Vagina (tissue), 2 donors: ENCODE measurements at regions not wholly inside any gene's neighbourhood (a gene's known extent, or its start where the extent isn't known, plus 50 kb on each side); places are given as distances from the start of the nearest gene placed in this dataset.

Experiments used
- DNase-seq, 2 donors: peaks; one replicate each; pipeline ENCODE4 v3.0.0-alpha.2; 2017; ENCODE audit errors: extremely low spot score in 2 of 2
- H3K27ac ChIP-seq: fragments of 200-600 bp; sonication (generic); one replicate; pipeline ENCODE4 v1.5.1; 2019
- H3K27me3 ChIP-seq: fragments of 200-600 bp; sonication (generic); one replicate; pipeline ENCODE4 v1.5.1; 2019
- H3K36me3 ChIP-seq, 2 donors: fragments of 200-600 bp; sonication (generic); one replicate each; pipeline ENCODE4 v1.5.1; 2017 to 2019
- H3K4me1 ChIP-seq: fragments of 200-600 bp; sonication (generic); one replicate; pipeline ENCODE4 v1.5.1; 2019
- H3K4me3 ChIP-seq, 2 donors: fragments of 200-600 bp; sonication (generic); 1 replicate in 1 of 2; 2 replicates in 1 of 2; pipeline ENCODE4 v1.5.1; 2016 to 2019
- H3K9me3 ChIP-seq: fragments of 200-600 bp; sonication (generic); one replicate; pipeline ENCODE4 v1.5.1; 2019
- POLR2A ChIP-seq, 2 donors: fragments of 450-650 bp; IDR thresholded peaks; one replicate each; pipeline ENCODE4 v1.6.1; 2017; ENCODE audit warnings: antibody characterized with exemption in 2 of 2, mild to moderate bottlenecking in 2 of 2, moderate library complexity in 2 of 2
- POLR2AphosphoS5 ChIP-seq, 2 donors: sonication (generic); formaldehyde crosslinking; IDR thresholded peaks; one replicate each; pipeline ENCODE4 v1.9.0; 2017; ENCODE audit warnings: antibody characterized with exemption in 2 of 2, mild to moderate bottlenecking in 2 of 2, low read depth in 1 of 2; ENCODE audit not compliant: insufficient read depth in 1 of 2
- intact Hi-C: fragments of 100-400 bp; cut with DNase I; formaldehyde crosslinking; loops from one replicate; pipeline ENCODE4 v1.15.1; 2023
- TF ChIP-seq, protein P1 (sequence below), 3 experiments: fragments of 450-650 bp in 2 of 3; fragments of 200-600 bp in 1 of 3; sonication (generic) in 1 of 3; IDR thresholded peaks; one replicate each; pipeline ENCODE4 v1.5.1; 2017 to 2019; ENCODE audit warnings: antibody characterized with exemption in 3 of 3, mild to moderate bottlenecking in 2 of 3, moderate library complexity in 2 of 3

DNA sequence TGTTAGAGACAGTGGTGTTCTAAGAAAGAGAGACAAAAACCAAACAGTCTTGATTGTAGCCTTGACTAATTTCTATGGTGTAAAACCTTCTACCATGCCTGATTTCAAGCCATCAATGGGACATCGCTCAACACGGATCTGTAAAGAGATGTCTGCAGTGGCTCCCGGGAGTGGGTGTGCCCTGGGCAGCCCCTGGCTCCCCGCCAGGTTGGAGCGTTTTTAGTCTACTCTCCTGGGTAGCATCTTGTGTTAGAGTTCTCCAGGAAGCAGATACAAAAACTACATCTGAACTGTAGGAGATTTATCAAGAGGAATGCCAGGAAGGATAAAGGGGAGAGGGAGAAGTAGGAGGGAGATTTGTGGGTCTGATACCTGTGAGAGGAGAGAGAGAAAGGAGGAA lies 1212.9 kb downstream of the BCL11B start:
- Histone ChIP-seq H3K4me3 (no peak overlapping the region), H3K27me3 (no peaks in the 10 kb centered on the region), H3K36me3 (no peaks in the 10 kb centered on the region), H3K9me3 (no peaks in the 10 kb centered on the region), H3K27ac (no peak overlapping the region), H3K4me1 (no peaks in the 10 kb centered on the region)
- intact Hi-C loops: no loop called here
- no peak for DNase-seq
- TF ChIP-seq POLR2AphosphoS5 (IDR thresholded peaks at IDR 0.05; ENCODE audit: insufficient read depth in 1 of 2, low read depth in 1 of 2) (no peak), POLR2A (IDR thresholded peaks at IDR 0.05) (no peak)
- TF ChIP-seq, protein P1, sequence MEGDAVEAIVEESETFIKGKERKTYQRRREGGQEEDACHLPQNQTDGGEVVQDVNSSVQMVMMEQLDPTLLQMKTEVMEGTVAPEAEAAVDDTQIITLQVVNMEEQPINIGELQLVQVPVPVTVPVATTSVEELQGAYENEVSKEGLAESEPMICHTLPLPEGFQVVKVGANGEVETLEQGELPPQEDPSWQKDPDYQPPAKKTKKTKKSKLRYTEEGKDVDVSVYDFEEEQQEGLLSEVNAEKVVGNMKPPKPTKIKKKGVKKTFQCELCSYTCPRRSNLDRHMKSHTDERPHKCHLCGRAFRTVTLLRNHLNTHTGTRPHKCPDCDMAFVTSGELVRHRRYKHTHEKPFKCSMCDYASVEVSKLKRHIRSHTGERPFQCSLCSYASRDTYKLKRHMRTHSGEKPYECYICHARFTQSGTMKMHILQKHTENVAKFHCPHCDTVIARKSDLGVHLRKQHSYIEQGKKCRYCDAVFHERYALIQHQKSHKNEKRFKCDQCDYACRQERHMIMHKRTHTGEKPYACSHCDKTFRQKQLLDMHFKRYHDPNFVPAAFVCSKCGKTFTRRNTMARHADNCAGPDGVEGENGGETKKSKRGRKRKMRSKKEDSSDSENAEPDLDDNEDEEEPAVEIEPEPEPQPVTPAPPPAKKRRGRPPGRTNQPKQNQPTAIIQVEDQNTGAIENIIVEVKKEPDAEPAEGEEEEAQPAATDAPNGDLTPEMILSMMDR (IDR thresholded peaks at IDR 0.05): no peak

DNA sequence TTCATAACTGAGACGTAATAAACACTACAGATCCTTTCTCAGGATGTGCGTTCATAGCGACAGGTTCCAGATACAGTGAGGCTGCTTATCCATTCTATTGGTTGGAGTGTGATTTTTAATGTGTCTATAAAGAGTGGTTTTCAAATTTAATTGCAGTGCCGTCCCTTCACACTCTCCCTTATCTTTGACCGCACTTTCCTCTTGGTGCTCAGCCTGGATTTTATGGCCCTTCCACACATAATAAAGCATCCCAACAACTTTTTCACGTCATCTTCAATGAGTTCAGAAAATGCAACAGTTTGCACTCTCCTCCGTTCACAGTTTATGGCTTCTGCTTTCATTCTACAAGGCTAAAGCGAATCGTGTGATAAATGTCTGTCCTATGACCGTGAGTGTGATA lies 1209.9 kb downstream of the BCL11B start:
- TF ChIP-seq POLR2A (IDR thresholded peaks at IDR 0.05) (no peak), POLR2AphosphoS5 (IDR thresholded peaks at IDR 0.05; ENCODE audit: insufficient read depth in 1 of 2, low read depth in 1 of 2) (no peak)
- TF ChIP-seq, protein P1 (IDR thresholded peaks at IDR 0.05): no peak
- H3K9me3 ChIP-seq: no peaks in the 10 kb centered on the region
- no peak for DNase-seq
- intact Hi-C loops: no loop called here
- H3K4me1 ChIP-seq: no peaks in the 10 kb centered on the region
- no peaks in the 10 kb centered on the region for H3K36me3 ChIP-seq
- no peaks in the 10 kb centered on the region for H3K27me3 ChIP-seq
- H3K27ac ChIP-seq: no peak overlapping the region
- H3K4me3 ChIP-seq: no peak overlapping the region

DNA sequence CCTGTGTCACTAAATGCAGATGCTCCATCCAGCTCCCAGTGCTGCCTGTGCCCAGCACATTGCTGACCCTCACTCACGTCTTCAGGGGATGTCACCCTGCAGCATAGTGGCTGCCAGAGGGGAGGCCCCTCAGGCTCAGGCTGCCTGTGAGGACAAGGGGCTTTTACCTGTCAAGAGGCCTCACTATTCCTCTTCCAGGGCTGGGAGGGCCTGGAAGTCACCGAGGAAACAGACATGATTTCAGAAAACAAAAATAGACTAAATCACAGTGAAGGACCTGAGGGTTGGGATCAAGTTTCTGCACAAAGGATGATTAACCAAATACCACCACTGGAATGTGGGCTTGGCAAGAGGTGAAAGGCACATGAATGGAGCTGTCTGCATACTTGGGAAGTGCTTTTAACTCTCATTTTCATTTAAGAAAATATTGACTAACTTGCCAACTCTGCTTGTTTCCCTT lies 1202.3 kb downstream of the BCL11B start:
- no peaks in the 10 kb centered on the region for H3K4me1 ChIP-seq
- no peak overlapping the region for H3K4me3 ChIP-seq
- no peaks in the 10 kb centered on the region for H3K27me3 ChIP-seq
- H3K36me3 ChIP-seq: no peaks in the 10 kb centered on the region
- H3K27ac ChIP-seq: no peak overlapping the region
- no peak for DNase-seq
- TF ChIP-seq POLR2AphosphoS5 (IDR thresholded peaks at IDR 0.05; ENCODE audit: insufficient read depth in 1 of 2, low read depth in 1 of 2) (no peak), POLR2A (IDR thresholded peaks at IDR 0.05) (no peak)
- TF ChIP-seq, protein P1 (IDR thresholded peaks at IDR 0.05): no peak
- intact Hi-C loops: no loop called here
- no peaks in the 10 kb centered on the region for H3K9me3 ChIP-seq

DNA sequence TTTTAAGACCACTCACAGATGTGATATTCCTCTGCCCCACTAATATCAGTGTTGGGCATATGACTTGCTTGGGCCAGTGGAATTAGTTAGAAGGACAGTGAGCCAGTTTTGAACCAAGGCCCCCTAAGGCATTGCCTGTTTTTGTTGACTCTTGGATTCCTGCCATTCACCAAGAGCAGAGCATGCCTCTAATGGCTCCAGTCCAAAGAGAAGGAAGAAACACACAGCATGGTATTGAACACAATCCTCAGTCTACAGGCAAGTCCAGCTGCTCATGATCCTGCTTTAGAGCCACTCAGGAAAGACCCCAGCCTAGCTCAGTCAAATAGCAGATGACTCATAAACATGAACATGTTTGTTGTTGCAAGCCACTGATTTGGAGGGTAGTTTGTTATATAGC lies 1201.5 kb downstream of the BCL11B start:
- no peak overlapping the region for H3K4me3 ChIP-seq
- no peak for TF ChIP-seq POLR2A (IDR thresholded peaks at IDR 0.05)
- no peak for TF ChIP-seq POLR2AphosphoS5 (IDR thresholded peaks at IDR 0.05; ENCODE audit: insufficient read depth in 1 of 2, low read depth in 1 of 2)
- TF ChIP-seq, protein P1 (IDR thresholded peaks at IDR 0.05): no peak
- no peaks in the 10 kb centered on the region for H3K9me3 ChIP-seq
- no peaks in the 10 kb centered on the region for H3K4me1 ChIP-seq
- H3K27me3 ChIP-seq: no peaks in the 10 kb centered on the region
- no peak overlapping the region for H3K27ac ChIP-seq
- no peaks in the 10 kb centered on the region for H3K36me3 ChIP-seq
- intact Hi-C loops: no loop called here
- no peak for DNase-seq

DNA sequence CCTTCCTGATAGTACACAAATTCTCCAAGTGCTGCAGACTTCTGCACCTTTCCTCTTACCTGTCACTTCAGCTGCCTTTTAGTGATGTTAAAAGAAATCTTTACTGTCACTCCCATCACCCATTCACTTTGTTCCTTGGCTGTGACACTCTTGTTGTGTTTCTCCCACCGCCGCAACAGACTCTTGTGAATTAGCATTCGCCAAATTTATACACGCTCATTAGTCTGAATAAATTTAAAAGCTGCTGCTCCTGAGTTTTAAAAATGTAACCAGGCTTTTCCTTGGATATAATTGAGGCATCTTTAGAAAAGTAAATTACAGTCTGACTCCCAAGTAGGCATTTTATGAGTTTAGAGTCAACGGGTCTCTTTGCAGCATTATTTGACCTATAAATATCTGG lies 1197.9 kb downstream of the BCL11B start:
- TF ChIP-seq POLR2AphosphoS5 (IDR thresholded peaks at IDR 0.05; ENCODE audit: insufficient read depth in 1 of 2, low read depth in 1 of 2): no peak
- TF ChIP-seq, protein P1 (IDR thresholded peaks at IDR 0.05): no peak
- no peak for TF ChIP-seq POLR2A (IDR thresholded peaks at IDR 0.05)
- H3K36me3 ChIP-seq: no peaks in the 10 kb centered on the region
- H3K4me3 ChIP-seq: no peak overlapping the region
- H3K9me3 ChIP-seq: no peaks in the 10 kb centered on the region
- H3K27ac ChIP-seq: no peak overlapping the region
- no peaks in the 10 kb centered on the region for H3K4me1 ChIP-seq
- intact Hi-C loops: no loop called here
- H3K27me3 ChIP-seq: no peaks in the 10 kb centered on the region
- no peak for DNase-seq
